NCI-H128 (cell line): ENCODE measurements at regions not wholly inside any gene's neighbourhood (a gene's known extent, or its start where the extent isn't known, plus 50 kb on each side); places are given as distances from the start of the nearest gene placed in this dataset.

ENCODE experiments used
- DNase-seq: peaks from one replicate; lab custom pipeline; 2025; ENCODE audit not compliant: unreplicated experiment; lab: John Stamatoyannopoulos, UW

GRCh38 chr10:8468477-8468876 lies 414.0 kb downstream of the GATA3 start:
- no peak for DNase-seq

GRCh38 chr10:8473205-8473604 lies 418.7 kb downstream of the GATA3 start:
- DNase-seq: no peak

- no peak for DNase-seq
Observed at GRCh38 chr10:8477300-8477699, 422.8 kb downstream of the GATA3 start.

- DNase-seq: no peak
Observed at GRCh38 chr10:8481718-8482504, 427.4 kb downstream of the GATA3 start.

- no peak for DNase-seq
Observed at GRCh38 chr10:8485032-8485431, 430.5 kb downstream of the GATA3 start.

- DNase-seq: no peak
Observed at GRCh38 chr10:8487346-8487745, 432.9 kb downstream of the GATA3 start.

GRCh38 chr10:8489232-8489631 lies 434.7 kb downstream of the GATA3 start:
- DNase-seq: no peak

- no peak for DNase-seq
Observed at GRCh38 chr10:8489823-8490222, 435.3 kb downstream of the GATA3 start.

GRCh38 chr10:8498290-8498689 lies 443.8 kb downstream of the GATA3 start:
- no peak for DNase-seq

GRCh38 chr10:8498881-8499280 lies 444.4 kb downstream of the GATA3 start:
- DNase-seq: no peak

GRCh38 chr10:8499312-8499711 lies 444.8 kb downstream of the GATA3 start:
- DNase-seq: no peak

GRCh38 chr10:8499752-8500390 lies 445.4 kb downstream of the GATA3 start:
- no peak for DNase-seq

- DNase-seq: no peak
Observed at GRCh38 chr10:8502573-8502972, 448.1 kb downstream of the GATA3 start.

- no peak for DNase-seq
Observed at GRCh38 chr10:8504499-8504898, 450.0 kb downstream of the GATA3 start.

GRCh38 chr10:8507156-8507555 lies 452.7 kb downstream of the GATA3 start:
- DNase-seq: no peak

GRCh38 chr10:8508882-8509281 lies 454.4 kb downstream of the GATA3 start:
- DNase-seq: no peak

- no peak for DNase-seq
Observed at GRCh38 chr10:8510471-8510870, 456.0 kb downstream of the GATA3 start.

GRCh38 chr10:8511026-8511425 lies 456.5 kb downstream of the GATA3 start:
- no peak for DNase-seq

GRCh38 chr10:8513155-8514147 lies 459.0 kb downstream of the GATA3 start:
- DNase-seq: no peak

GRCh38 chr10:8520382-8520781 lies 465.9 kb downstream of the GATA3 start:
- no peak for DNase-seq

- no peak for DNase-seq
Observed at GRCh38 chr10:8527773-8528172, 473.3 kb downstream of the GATA3 start.
